ENCODE measurements at regions not wholly inside any gene's neighbourhood (a gene's known extent, or its start where the extent isn't known, plus 50 kb on each side); places are given as distances from the start of the nearest gene placed in this dataset.

GRCh38 chr7:145700488-145700887 lies 416.1 kb upstream of the CNTNAP2 start:
- TF ChIP-seq POLR2A (IDR thresholded peaks at IDR 0.05) (no peak), CTCF (IDR thresholded peaks at IDR 0.05) (no peak)
